CD4-positive, alpha-beta T cell treated with Interferon alpha-2 for 1 hour (primary cell): ENCODE measurements at regions not wholly inside any gene's neighbourhood (a gene's known extent, or its start where the extent isn't known, plus 50 kb on each side); places are given as distances from the start of the nearest gene placed in this dataset.
"Not testable (repeated sequence)": the region's sequence is repeated elsewhere in the genome, so short reads cannot be mapped to it uniquely, and the experiment has no call there.

Experiments
- DNase-seq, 2 donors: peaks; one replicate each; pipeline ENCODE4 v3.0.0-alpha.2; 2020 to 2022

- no peak for DNase-seq
Observed at GRCh38 chr13:80740071-80740470, 399.1 kb upstream of the SPRY2 start.

- DNase-seq: no peak
Observed at GRCh38 chr13:80737513-80737912, 396.6 kb upstream of the SPRY2 start.

- DNase-seq: no peak
Observed at GRCh38 chr13:80727321-80727975, 386.5 kb upstream of the SPRY2 start.

GRCh38 chr13:80726868-80727267 is 385.9 kb upstream of the SPRY2 start:
- DNase-seq: no peak

GRCh38 chr13:80721689-80722088 is 380.8 kb upstream of the SPRY2 start:
- no peak for DNase-seq

- DNase-seq: no peak
Observed at GRCh38 chr13:80718970-80719369, 378.0 kb upstream of the SPRY2 start.

- no peak for DNase-seq
Observed at GRCh38 chr13:80717776-80718175, 376.9 kb upstream of the SPRY2 start.

GRCh38 chr13:80716610-80717081 is 375.7 kb upstream of the SPRY2 start:
- no peak for DNase-seq

GRCh38 chr13:80712026-80712425 is 371.1 kb upstream of the SPRY2 start:
- no peak for DNase-seq

- DNase-seq: no peak
Observed at GRCh38 chr13:80708791-80709190, 367.9 kb upstream of the SPRY2 start.

- DNase-seq: no peak
Observed at GRCh38 chr13:80707000-80707983, 366.4 kb upstream of the SPRY2 start.

GRCh38 chr13:80706164-80706471 is 365.2 kb upstream of the SPRY2 start:
- DNase-seq: no peak

- DNase-seq: no peak
Observed at GRCh38 chr13:80705371-80706163, 364.6 kb upstream of the SPRY2 start.

GRCh38 chr13:80704369-80704768 is 363.4 kb upstream of the SPRY2 start:
- no peak for DNase-seq

- no peak for DNase-seq
Observed at GRCh38 chr13:80695841-80696240, 354.9 kb upstream of the SPRY2 start.

GRCh38 chr13:80691814-80692213 is 350.9 kb upstream of the SPRY2 start:
- not testable (repeated sequence) for DNase-seq

GRCh38 chr13:80690208-80690607 is 349.3 kb upstream of the SPRY2 start:
- no peak for DNase-seq

GRCh38 chr13:80688593-80688992 is 347.7 kb upstream of the SPRY2 start:
- DNase-seq: no peak

- no peak for DNase-seq
Observed at GRCh38 chr13:80685942-80686341, 345.0 kb upstream of the SPRY2 start.

- no peak for DNase-seq
Observed at GRCh38 chr13:80684217-80684991, 343.5 kb upstream of the SPRY2 start.

- no peak for DNase-seq
Observed at GRCh38 chr13:80680786-80681366, 339.9 kb upstream of the SPRY2 start.

- no peak for DNase-seq
Observed at GRCh38 chr13:80679423-80679822, 338.5 kb upstream of the SPRY2 start.
